ENCODE measurements at regions not wholly inside any gene's neighbourhood (a gene's known extent, or its start where the extent isn't known, plus 50 kb on each side); places are given as distances from the start of the nearest gene placed in this dataset.

- DNase-seq (ENCODE audit: low spot score): no peak
Observed at GRCh38 chr11:97962758-97963157, 1058.0 kb upstream of the CNTN5 start.

- DNase-seq (ENCODE audit: low spot score): no peak
Observed at GRCh38 chr11:97963528-97964331, 1057.0 kb upstream of the CNTN5 start.

- DNase-seq (ENCODE audit: low spot score): no peak
Observed at GRCh38 chr11:97964332-97965004, 1056.3 kb upstream of the CNTN5 start.

- DNase-seq (ENCODE audit: low spot score): peak; percentile 84
Observed at GRCh38 chr11:97965849-97966646, 1054.7 kb upstream of the CNTN5 start.

- no peak for DNase-seq (ENCODE audit: low spot score)
Observed at GRCh38 chr11:97966901-97967300, 1053.8 kb upstream of the CNTN5 start.

GRCh38 chr11:97968071-97968470, 1052.7 kb upstream of the CNTN5 start:
- no peak for DNase-seq (ENCODE audit: low spot score)

- DNase-seq (ENCODE audit: low spot score): no peak
Observed at GRCh38 chr11:97972731-97973130, 1048.0 kb upstream of the CNTN5 start.

GRCh38 chr11:97973352-97973857, 1047.3 kb upstream of the CNTN5 start:
- DNase-seq (ENCODE audit: low spot score): no peak

GRCh38 chr11:97974798-97975498, 1045.8 kb upstream of the CNTN5 start:
- no peak for DNase-seq (ENCODE audit: low spot score)

- DNase-seq (ENCODE audit: low spot score): no peak
Observed at GRCh38 chr11:97977726-97978125, 1043.0 kb upstream of the CNTN5 start.

- no peak for DNase-seq (ENCODE audit: low spot score)
Observed at GRCh38 chr11:97979741-97980140, 1041.0 kb upstream of the CNTN5 start.

GRCh38 chr11:97982512-97982911, 1038.2 kb upstream of the CNTN5 start:
- DNase-seq (ENCODE audit: low spot score): no peak

- DNase-seq (ENCODE audit: low spot score): no peak
Observed at GRCh38 chr11:97989121-97989520, 1031.6 kb upstream of the CNTN5 start.

- DNase-seq (ENCODE audit: low spot score): no peak
Observed at GRCh38 chr11:97990162-97990920, 1030.4 kb upstream of the CNTN5 start.

GRCh38 chr11:97993562-97993961, 1027.2 kb upstream of the CNTN5 start:
- no peak for DNase-seq (ENCODE audit: low spot score)

- no peak for DNase-seq (ENCODE audit: low spot score)
Observed at GRCh38 chr11:97995874-97996273, 1024.9 kb upstream of the CNTN5 start.

GRCh38 chr11:97996762-97997161, 1024.0 kb upstream of the CNTN5 start:
- DNase-seq (ENCODE audit: low spot score): no peak

GRCh38 chr11:98003606-98004371, 1017.0 kb upstream of the CNTN5 start:
- no peak for DNase-seq (ENCODE audit: low spot score)

GRCh38 chr11:98007072-98007471, 1013.7 kb upstream of the CNTN5 start:
- no peak for DNase-seq (ENCODE audit: low spot score)

GRCh38 chr11:98027652-98028051, 993.1 kb upstream of the CNTN5 start:
- no peak for DNase-seq (ENCODE audit: low spot score)

All from AG08395 (cell line).